GM12892 (cell line): ENCODE measurements at regions not wholly inside any gene's neighbourhood (a gene's known extent, or its start where the extent isn't known, plus 50 kb on each side); places are given as distances from the start of the nearest gene placed in this dataset.

Experiments used
- POLR2A ChIP-seq: IDR thresholded peaks from 2 replicates; pipeline ENCODE4 v1.6.1; 2011; ENCODE audit warnings: low read depth, low read length, control low read depth
- POLR2AphosphoS5 ChIP-seq: IDR thresholded peaks from 2 replicates; pipeline ENCODE4 v1.6.1; 2011; ENCODE audit warnings: low read depth, low read length, control low read depth
- TAF1 ChIP-seq: IDR thresholded peaks from 2 replicates; pipeline ENCODE4 v1.6.1; 2011; ENCODE audit warnings: low read depth, mild to moderate bottlenecking, control low read depth, low read length, borderline replicate concordance

- no peak for TF ChIP-seq POLR2A
- TF ChIP-seq POLR2AphosphoS5: no peak
- TF ChIP-seq TAF1: no peak
These were observed 73.0 kb upstream of the GAP43 start for GRCh38 chr3:115550285-115550761.
